Prostate gland (tissue), 2 donors: ENCODE measurements at regions not wholly inside any gene's neighbourhood (a gene's known extent, or its start where the extent isn't known, plus 50 kb on each side); places are given as distances from the start of the nearest gene placed in this dataset.
"Not testable (repeated sequence)": the region's sequence is repeated elsewhere in the genome, so short reads cannot be mapped to it uniquely, and the experiment has no call there.

Experiments
- DNase-seq: peaks from one replicate; pipeline ENCODE4 v3.0.0-alpha.2; 2019; ENCODE audit warnings: low spot score
- H3K27ac ChIP-seq, 2 donors: fragments of 200-600 bp; sonication (generic); 2 replicates each; pipeline ENCODE4 v1.5.1; 2017 to 2019
- H3K27me3 ChIP-seq: fragments of 200-600 bp; sonication (generic); replicated peaks from 2 replicates; pipeline ENCODE4 v1.5.1; 2019; ENCODE audit not compliant: insufficient read depth
- H3K36me3 ChIP-seq, 2 donors: fragments of 200-600 bp; sonication (generic); 1 replicate in 1 of 2; 2 replicates in 1 of 2; pipeline versions ENCODE4 v1.5.1 to v1.8.1; 2017 to 2019
- H3K4me1 ChIP-seq: fragments of 200-600 bp; sonication (generic); replicated peaks from 2 replicates; pipeline ENCODE4 v1.5.1; 2019
- H3K4me3 ChIP-seq, 2 donors: fragments of 200-600 bp; sonication (generic); 2 replicates each; pipeline ENCODE4 v1.5.1; 2017 to 2019
- H3K9me3 ChIP-seq: fragments of 200-600 bp; sonication (generic); 2 replicates; pipeline ENCODE4 v1.5.1; 2017
- POLR2A ChIP-seq: fragments of 450-650 bp; IDR thresholded peaks from one replicate; pipeline ENCODE4 v1.6.1; 2016; ENCODE audit warnings: antibody characterized with exemption, mild to moderate bottlenecking
- POLR2AphosphoS5 ChIP-seq: sonication (generic); formaldehyde crosslinking; IDR thresholded peaks from one replicate; pipeline ENCODE4 v1.6.1; 2017; ENCODE audit warnings: antibody characterized with exemption
- WGBS: methylation state at CpG from one replicate; pipeline ENCODE4 v1.1.5; 2018; 5-methylcytosine and 5-hydroxymethylcytosine counted together
- intact Hi-C: fragments of 100-400 bp; cut with DNase I; formaldehyde crosslinking; loops from one replicate; pipeline ENCODE4 v1.14.2; 2022
- TF ChIP-seq, protein P1 (sequence below), 4 experiments: fragments of 200-600 bp in 2 of 4; fragments of 450-650 bp in 2 of 4; sonication (generic) in 2 of 4; IDR thresholded peaks; 1 replicate in 3 of 4; 2 replicates in 1 of 4; pipeline ENCODE4 v1.5.1; 2016 to 2019; ENCODE audit warnings: antibody characterized with exemption in 4 of 4, mild to moderate bottlenecking in 2 of 4, moderate library complexity in 2 of 4

DNA sequence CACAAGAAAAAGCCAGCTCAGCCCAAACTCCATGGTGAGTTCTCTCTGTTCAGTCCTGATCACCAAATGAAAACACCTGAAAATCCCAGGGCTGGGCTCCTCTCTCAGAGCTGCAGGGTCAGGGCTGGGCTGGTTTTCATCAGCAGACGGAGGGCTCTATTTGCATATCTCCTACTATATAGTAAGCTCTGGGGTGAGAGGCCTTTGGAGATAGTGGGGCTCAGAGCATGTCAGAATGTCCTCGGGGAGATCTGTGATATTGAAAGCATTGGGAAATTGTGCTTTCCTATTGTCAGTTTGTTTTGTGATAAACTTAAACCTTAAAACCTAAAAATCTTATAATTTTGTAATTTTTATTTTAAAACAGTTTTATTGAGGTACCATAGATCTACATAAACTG is 742.6 kb downstream of the TMEM121 start:
- peaks cover 3% of the 10 kb centered on the region for H3K27me3 ChIP-seq
- no peaks in the 10 kb centered on the region for H3K9me3 ChIP-seq
- intact Hi-C loops: no loop called here
- H3K4me1 ChIP-seq: no peaks in the 10 kb centered on the region
- TF ChIP-seq, protein P1, sequence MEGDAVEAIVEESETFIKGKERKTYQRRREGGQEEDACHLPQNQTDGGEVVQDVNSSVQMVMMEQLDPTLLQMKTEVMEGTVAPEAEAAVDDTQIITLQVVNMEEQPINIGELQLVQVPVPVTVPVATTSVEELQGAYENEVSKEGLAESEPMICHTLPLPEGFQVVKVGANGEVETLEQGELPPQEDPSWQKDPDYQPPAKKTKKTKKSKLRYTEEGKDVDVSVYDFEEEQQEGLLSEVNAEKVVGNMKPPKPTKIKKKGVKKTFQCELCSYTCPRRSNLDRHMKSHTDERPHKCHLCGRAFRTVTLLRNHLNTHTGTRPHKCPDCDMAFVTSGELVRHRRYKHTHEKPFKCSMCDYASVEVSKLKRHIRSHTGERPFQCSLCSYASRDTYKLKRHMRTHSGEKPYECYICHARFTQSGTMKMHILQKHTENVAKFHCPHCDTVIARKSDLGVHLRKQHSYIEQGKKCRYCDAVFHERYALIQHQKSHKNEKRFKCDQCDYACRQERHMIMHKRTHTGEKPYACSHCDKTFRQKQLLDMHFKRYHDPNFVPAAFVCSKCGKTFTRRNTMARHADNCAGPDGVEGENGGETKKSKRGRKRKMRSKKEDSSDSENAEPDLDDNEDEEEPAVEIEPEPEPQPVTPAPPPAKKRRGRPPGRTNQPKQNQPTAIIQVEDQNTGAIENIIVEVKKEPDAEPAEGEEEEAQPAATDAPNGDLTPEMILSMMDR (IDR thresholded peaks at IDR 0.05): no peak
- TF ChIP-seq POLR2A (no peak), POLR2AphosphoS5 (no peak)
- WGBS: 63% methylated on average over 2 of the region's 2 CpGs
- no peak for DNase-seq
- no peak overlapping the region for H3K27ac ChIP-seq
- no peaks in the 10 kb centered on the region for H3K36me3 ChIP-seq
- no peak overlapping the region for H3K4me3 ChIP-seq

DNA sequence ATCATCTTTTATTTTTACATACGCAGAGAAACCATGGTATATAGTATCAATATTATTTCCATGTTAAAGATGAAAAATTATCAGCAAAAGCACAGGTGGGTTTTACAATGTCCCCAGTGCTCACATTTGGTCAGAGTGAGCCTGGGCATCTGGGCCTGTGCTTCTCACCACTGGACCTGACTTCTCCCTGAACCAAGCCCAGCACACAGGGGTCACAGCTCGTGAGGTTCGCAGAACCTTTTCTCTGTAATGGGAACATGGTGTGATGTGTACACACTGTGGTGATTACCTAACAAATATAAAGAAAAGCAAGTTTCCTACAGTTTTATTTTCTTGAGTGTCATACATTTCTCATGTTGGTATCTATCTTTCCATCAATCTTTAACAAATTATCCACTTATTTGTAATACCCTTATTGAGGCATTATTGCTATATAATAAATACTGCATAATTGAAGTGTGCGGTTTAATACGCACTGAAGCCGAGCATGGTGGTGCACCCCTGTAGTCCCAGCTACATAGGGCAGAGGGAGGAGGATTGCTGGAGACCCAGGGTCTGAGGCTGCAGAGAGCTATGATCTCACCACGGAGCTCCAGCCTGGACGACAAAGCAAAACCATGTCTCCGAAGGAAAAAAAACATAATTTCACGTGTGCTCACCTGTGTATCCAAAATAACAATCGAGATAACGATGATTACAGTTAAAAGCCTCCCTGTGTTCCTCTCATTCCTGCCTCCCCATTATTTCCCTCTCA is 743.2 kb downstream of the TMEM121 start:
- Histone ChIP-seq H3K4me1 (no peaks in the 10 kb centered on the region), H3K36me3 (no peaks in the 10 kb centered on the region), H3K27ac (no peak overlapping the region), H3K4me3 (no peak overlapping the region), H3K27me3 (peaks cover 3% of the 10 kb centered on the region), H3K9me3 (no peaks in the 10 kb centered on the region)
- intact Hi-C loops: no loop called here
- 71% methylated on average over 12 of the region's 12 CpGs for WGBS
- TF ChIP-seq POLR2AphosphoS5 (no peak), POLR2A (no peak)
- DNase-seq: no peak

DNA sequence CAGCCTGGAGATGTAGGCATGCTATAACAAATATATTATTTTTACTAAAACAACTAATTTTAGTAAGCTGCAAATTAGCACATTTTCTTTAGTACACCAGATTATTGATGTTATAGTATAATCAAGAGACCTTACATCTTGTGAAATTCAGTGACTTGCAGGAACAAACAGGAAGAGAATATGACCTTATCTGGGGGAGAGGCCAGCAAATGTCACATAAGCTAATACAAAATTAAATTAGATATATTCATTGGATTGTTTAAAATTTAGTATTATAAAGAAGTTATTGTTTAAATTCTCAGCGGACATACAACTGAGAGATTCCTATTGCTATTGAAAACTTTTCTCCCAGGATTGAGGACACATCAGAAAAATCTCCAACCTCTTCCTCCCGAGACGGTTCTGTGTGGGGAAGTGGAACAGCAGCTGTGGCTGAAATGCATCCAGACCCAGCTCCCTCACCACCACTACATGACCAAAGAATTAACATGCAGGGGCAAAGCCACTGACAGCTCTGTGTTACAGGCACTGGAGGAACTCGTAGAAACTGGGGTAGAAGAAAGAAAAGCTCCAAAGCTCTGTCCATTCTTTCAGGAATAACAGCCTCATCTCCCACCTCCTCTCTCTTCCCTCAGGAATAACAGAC is 744.2 kb downstream of the TMEM121 start:
- 58% methylated on average over 3 of the region's 4 CpGs for WGBS
- H3K9me3 ChIP-seq, H3K4me3 ChIP-seq, DNase-seq, H3K27ac ChIP-seq, H3K36me3 ChIP-seq, H3K4me1 ChIP-seq, H3K27me3 ChIP-seq, intact Hi-C loops: not testable (repeated sequence)

DNA sequence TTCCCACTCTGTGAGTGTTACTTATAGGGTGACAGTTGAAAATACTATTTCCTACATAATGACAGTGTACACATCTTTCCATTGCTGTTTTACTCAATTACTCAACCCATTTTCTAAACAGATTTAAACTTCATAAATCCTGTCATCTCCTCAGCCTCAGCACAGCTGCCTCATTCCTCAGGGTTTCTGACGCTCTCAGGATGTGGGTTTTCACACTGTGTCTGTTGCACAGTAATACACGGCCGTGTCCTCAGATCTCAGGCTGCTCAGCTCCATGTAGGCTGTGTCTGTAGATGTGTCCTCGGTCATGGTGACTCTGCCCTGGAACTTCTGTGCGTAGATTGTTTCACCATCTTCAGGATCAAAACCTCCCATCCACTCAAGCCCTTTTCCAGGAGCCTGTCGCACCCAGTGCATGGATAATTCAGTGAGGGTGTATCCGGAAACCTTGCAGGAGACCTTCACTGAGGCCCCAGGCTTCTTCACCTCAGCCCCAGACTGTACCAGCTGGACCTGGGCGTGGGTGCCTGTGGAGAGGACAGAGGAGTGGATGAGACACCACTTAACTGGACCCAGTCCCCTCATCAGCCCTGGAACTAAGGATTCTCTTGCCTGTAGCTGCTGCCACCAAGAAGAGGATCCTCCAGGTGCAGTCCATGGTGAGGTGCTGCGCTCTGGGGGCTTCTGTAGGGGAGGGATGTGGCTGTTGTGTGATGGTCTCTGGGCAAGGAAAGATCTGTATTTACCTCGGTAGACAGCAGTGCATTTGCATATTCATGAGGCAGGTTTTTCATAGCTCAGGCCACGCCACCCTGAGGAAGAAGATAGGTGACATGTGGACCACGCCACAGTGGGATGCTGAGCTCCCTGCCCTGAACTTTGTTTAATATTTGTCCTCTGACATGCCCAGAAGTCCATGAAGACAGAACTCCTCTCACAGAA is 750.2 kb downstream of the TMEM121 start:
- Histone ChIP-seq H3K27ac (no peak overlapping the region), H3K27me3 (no peaks in the 10 kb centered on the region), H3K4me3 (no peak overlapping the region), H3K4me1 (no peaks in the 10 kb centered on the region), H3K9me3 (no peaks in the 10 kb centered on the region), H3K36me3 (no peaks in the 10 kb centered on the region)
- DNase-seq: no peak
- TF ChIP-seq POLR2A: no peak
- TF ChIP-seq, protein P1 (IDR thresholded peaks at IDR 0.05): no peak
- no peak for TF ChIP-seq POLR2AphosphoS5
- WGBS: 55% methylated on average over 12 of the region's 12 CpGs
- intact Hi-C loops: no loop called here

DNA sequence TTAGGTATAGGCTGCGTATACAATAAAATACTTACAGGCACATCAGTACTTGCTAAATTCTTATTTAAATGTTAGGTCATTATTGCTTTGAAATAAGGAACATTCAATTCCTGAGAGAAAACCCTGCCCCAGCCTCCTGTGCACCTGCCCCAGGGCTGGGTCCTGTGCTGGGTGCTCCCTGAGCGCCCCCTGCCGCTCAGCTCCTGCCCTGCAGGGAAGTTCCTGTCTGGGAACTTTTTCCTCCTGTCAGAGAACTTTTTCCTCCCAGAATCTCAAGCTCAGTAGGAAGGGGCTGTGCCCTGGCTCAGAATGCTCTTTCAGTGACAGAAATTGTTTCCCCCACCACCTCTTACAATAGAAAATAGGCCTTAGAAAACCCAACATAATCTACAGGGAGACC is 751.1 kb downstream of the TMEM121 start:
- H3K36me3 ChIP-seq: no peaks in the 10 kb centered on the region
- H3K27me3 ChIP-seq: no peaks in the 10 kb centered on the region
- DNase-seq: no peak
- no peak overlapping the region for H3K4me3 ChIP-seq
- intact Hi-C loops: no loop called here
- H3K27ac ChIP-seq: no peak overlapping the region
- H3K4me1 ChIP-seq: no peaks in the 10 kb centered on the region
- H3K9me3 ChIP-seq: no peaks in the 10 kb centered on the region
- TF ChIP-seq POLR2AphosphoS5 (no peak), POLR2A (no peak)
- TF ChIP-seq, protein P1 (IDR thresholded peaks at IDR 0.05): no peak
- WGBS: 41% methylated on average over 3 of the region's 3 CpGs
